ENCODE measurements at regions not wholly inside any gene's neighbourhood (a gene's known extent, or its start where the extent isn't known, plus 50 kb on each side); places are given as distances from the start of the nearest gene placed in this dataset.

- DNase-seq (ENCODE audit: extremely low spot score), result no peak
- TF ChIP-seq FOXK2 (IDR thresholded peaks at IDR 0.05) (no peak), FOXM1 (IDR thresholded peaks at IDR 0.05; ENCODE audit: borderline replicate concordance) (no peak), L3MBTL2 (conservative IDR thresholded peaks at IDR 0.05) (no peak), TARDBP (IDR thresholded peaks at IDR 0.05) (no peak), SP1 (IDR thresholded peaks at IDR 0.05) (no peak), HDGF (IDR thresholded peaks at IDR 0.05; ENCODE audit: borderline replicate concordance) (no peak), NFRKB (IDR thresholded peaks at IDR 0.05) (no peak), FOXA1 (IDR thresholded peaks at IDR 0.05) (no peak), ELF4 (IDR thresholded peaks at IDR 0.05) (no peak), CTBP1 (IDR thresholded peaks at IDR 0.05; ENCODE audit: borderline replicate concordance) (no peak), ARNT (IDR thresholded peaks at IDR 0.05) (no peak), LEF1 (IDR thresholded peaks at IDR 0.05; ENCODE audit: borderline replicate concordance) (no peak), SUZ12 (IDR thresholded peaks at IDR 0.05) (no peak), BHLHE40 (IDR thresholded peaks at IDR 0.05; ENCODE audit: borderline replicate concordance) (no peak), ZNF384 (IDR thresholded peaks at IDR 0.05) (no peak)
- TF ChIP-seq, protein P1, sequence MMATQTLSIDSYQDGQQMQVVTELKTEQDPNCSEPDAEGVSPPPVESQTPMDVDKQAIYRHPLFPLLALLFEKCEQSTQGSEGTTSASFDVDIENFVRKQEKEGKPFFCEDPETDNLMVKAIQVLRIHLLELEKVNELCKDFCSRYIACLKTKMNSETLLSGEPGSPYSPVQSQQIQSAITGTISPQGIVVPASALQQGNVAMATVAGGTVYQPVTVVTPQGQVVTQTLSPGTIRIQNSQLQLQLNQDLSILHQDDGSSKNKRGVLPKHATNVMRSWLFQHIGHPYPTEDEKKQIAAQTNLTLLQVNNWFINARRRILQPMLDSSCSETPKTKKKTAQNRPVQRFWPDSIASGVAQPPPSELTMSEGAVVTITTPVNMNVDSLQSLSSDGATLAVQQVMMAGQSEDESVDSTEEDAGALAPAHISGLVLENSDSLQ (IDR thresholded peaks at IDR 0.05), result no peak
- CTCF ChIA-PET, result no interaction called here
- POLR2A ChIA-PET, result no interaction called here
Measured at GRCh38 chr18:6607343-6607742, 122.2 kb upstream of the ARHGAP28 start.

GRCh38 chr18:6609666-6610264, 119.8 kb upstream of the ARHGAP28 start:
- ChIA-PET CTCF (no interaction called here), POLR2A (no interaction called here)
- no peak for DNase-seq (ENCODE audit: extremely low spot score)
- TF ChIP-seq NFRKB (IDR thresholded peaks at IDR 0.05) (no peak), CTBP1 (IDR thresholded peaks at IDR 0.05; ENCODE audit: borderline replicate concordance) (no peak), HDGF (IDR thresholded peaks at IDR 0.05; ENCODE audit: borderline replicate concordance) (no peak), FOXM1 (IDR thresholded peaks at IDR 0.05; ENCODE audit: borderline replicate concordance) (no peak)
- TF ChIP-seq, protein P1 (IDR thresholded peaks at IDR 0.05), result no peak

GRCh38 chr18:6610466-6610865, 119.0 kb upstream of the ARHGAP28 start:
- ChIA-PET POLR2A (no interaction called here), CTCF (no interaction called here)
- DNase-seq (ENCODE audit: extremely low spot score), result no peak
- TF ChIP-seq, protein P1 (IDR thresholded peaks at IDR 0.05), result no peak
- TF ChIP-seq ZNF384 (IDR thresholded peaks at IDR 0.05) (no peak), NFRKB (IDR thresholded peaks at IDR 0.05) (no peak), ELF4 (IDR thresholded peaks at IDR 0.05) (no peak), SP1 (IDR thresholded peaks at IDR 0.05) (no peak), FOXM1 (IDR thresholded peaks at IDR 0.05; ENCODE audit: borderline replicate concordance) (no peak), TARDBP (IDR thresholded peaks at IDR 0.05) (no peak), CTBP1 (IDR thresholded peaks at IDR 0.05; ENCODE audit: borderline replicate concordance) (no peak), HDGF (IDR thresholded peaks at IDR 0.05; ENCODE audit: borderline replicate concordance) (no peak)

GRCh38 chr18:6613581-6613980, 115.9 kb upstream of the ARHGAP28 start:
- ChIA-PET POLR2A (no interaction called here), CTCF (no interaction called here)
- DNase-seq (ENCODE audit: extremely low spot score), result no peak
- no peak for TF ChIP-seq LEF1 (IDR thresholded peaks at IDR 0.05; ENCODE audit: borderline replicate concordance)
- TF ChIP-seq HDGF (IDR thresholded peaks at IDR 0.05; ENCODE audit: borderline replicate concordance), result no peak
- TF ChIP-seq ELF4 (IDR thresholded peaks at IDR 0.05), result no peak
- TF ChIP-seq BHLHE40 (IDR thresholded peaks at IDR 0.05; ENCODE audit: borderline replicate concordance), result no peak
- TF ChIP-seq TARDBP (IDR thresholded peaks at IDR 0.05), result no peak
- TF ChIP-seq SUZ12 (IDR thresholded peaks at IDR 0.05), result no peak

DNA sequence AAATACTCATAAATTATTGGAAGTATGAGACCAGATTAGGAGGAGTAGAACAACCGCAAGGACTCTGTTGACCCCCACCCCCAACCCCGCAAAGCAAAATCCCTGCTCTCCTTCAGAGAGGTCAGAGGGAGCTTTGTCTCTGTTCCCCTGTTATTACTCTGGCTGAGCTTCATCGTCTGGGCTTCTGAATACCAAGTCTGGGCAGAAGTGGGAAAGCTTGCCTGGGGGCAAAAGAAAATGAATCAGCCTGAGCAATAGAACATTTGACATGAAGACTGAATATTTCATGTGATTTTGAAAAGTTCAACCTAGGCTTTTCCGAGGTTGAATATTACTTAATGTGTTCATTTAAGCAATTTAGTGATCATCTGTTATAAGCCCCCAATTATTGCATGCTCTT, 114.6 kb upstream of the ARHGAP28 start:
- ChIA-PET POLR2A (no interaction called here), CTCF (no interaction called here)
- no peak for DNase-seq (ENCODE audit: extremely low spot score)
- TF ChIP-seq LEF1 (IDR thresholded peaks at IDR 0.05; ENCODE audit: borderline replicate concordance) (no peak), ELF4 (IDR thresholded peaks at IDR 0.05) (no peak), ARNT (IDR thresholded peaks at IDR 0.05) (no peak), NFRKB (IDR thresholded peaks at IDR 0.05) (no peak), SP1 (IDR thresholded peaks at IDR 0.05) (no peak), FOXM1 (IDR thresholded peaks at IDR 0.05; ENCODE audit: borderline replicate concordance) (no peak), HDGF (IDR thresholded peaks at IDR 0.05; ENCODE audit: borderline replicate concordance) (no peak), BHLHE40 (IDR thresholded peaks at IDR 0.05; ENCODE audit: borderline replicate concordance) (no peak), CTBP1 (IDR thresholded peaks at IDR 0.05; ENCODE audit: borderline replicate concordance) (no peak), FOXK2 (IDR thresholded peaks at IDR 0.05) (no peak)

DNA sequence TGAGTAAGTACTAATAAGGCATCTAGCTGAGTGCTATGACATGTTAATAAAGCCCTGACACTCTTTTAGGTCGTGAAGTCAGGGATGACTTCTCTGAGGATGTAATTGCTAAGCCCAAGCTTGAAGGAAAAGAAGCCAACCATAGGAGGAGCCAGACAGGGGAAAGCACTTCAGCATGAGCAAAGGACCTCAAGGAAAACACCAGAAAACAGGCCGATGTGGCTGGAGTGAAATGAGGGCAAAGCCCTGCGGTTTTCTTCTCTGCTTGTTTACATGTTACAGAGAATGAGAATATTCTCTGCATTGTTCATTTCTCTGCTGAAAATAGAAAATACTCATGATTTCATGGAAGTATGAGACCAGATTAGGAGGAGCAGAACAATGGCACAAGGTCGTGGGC, 112.5 kb upstream of the ARHGAP28 start:
- TF ChIP-seq ELF4 (IDR thresholded peaks at IDR 0.05), result no peak
- TF ChIP-seq, protein P1 (IDR thresholded peaks at IDR 0.05), result no peak
- TF ChIP-seq FOXA1 (IDR thresholded peaks at IDR 0.05), result no peak
- no peak for TF ChIP-seq FOXK2 (IDR thresholded peaks at IDR 0.05)
- TF ChIP-seq HDGF (IDR thresholded peaks at IDR 0.05; ENCODE audit: borderline replicate concordance), result no peak
- no peak for TF ChIP-seq TARDBP (IDR thresholded peaks at IDR 0.05)
- no peak for TF ChIP-seq L3MBTL2 (conservative IDR thresholded peaks at IDR 0.05)
- TF ChIP-seq BHLHE40 (IDR thresholded peaks at IDR 0.05; ENCODE audit: borderline replicate concordance), result no peak
- TF ChIP-seq CTBP1 (IDR thresholded peaks at IDR 0.05; ENCODE audit: borderline replicate concordance), result no peak
- no peak for TF ChIP-seq SUZ12 (IDR thresholded peaks at IDR 0.05)
- TF ChIP-seq SP1 (IDR thresholded peaks at IDR 0.05), result no peak
- ChIA-PET CTCF (no interaction called here), POLR2A (no interaction called here)
- no peak for DNase-seq (ENCODE audit: extremely low spot score)

Measured in HEK293T (cell line).